Natural killer cell (primary cell): ENCODE measurements at regions not wholly inside any gene's neighbourhood (a gene's known extent, or its start where the extent isn't known, plus 50 kb on each side); places are given as distances from the start of the nearest gene placed in this dataset.

Experiments used
- ATAC-seq, 3 donors: fragments of 150-1000 bp in 2 of 3; fragments of 200-7000 bp in 1 of 3; cut with Tn5 transposase; 1 replicate in 1 of 3; 2 replicates in 2 of 3; pipeline ENCODE4 v1.10.0; 2021; ENCODE audit warnings: mild to moderate bottlenecking in 2 of 3, moderate library complexity in 2 of 3
- DNase-seq, 2 donors: peaks; one replicate each; pipeline versions ENCODE4 v3.0.0 to v3.0.0-alpha.2; 2013 to 2021; ENCODE audit warnings: mixed read lengths in 1 of 2
- H3K27ac ChIP-seq: one replicate; pipeline ENCODE4 v1.5.1; 2013; ENCODE audit warnings: mild to moderate bottlenecking, low read length
- H3K27me3 ChIP-seq: one replicate; pipeline ENCODE4 v1.6.1; 2013; ENCODE audit warnings: low read length; ENCODE audit not compliant: control insufficient read depth, insufficient read depth
- H3K36me3 ChIP-seq: one replicate; pipeline ENCODE4 v1.6.1; 2013; ENCODE audit warnings: low read length; ENCODE audit not compliant: control insufficient read depth, insufficient read depth
- H3K4me1 ChIP-seq: one replicate; pipeline ENCODE4 v1.6.1; 2013; ENCODE audit warnings: low read length; ENCODE audit not compliant: control insufficient read depth, insufficient read depth
- H3K4me3 ChIP-seq: one replicate; pipeline ENCODE4 v1.5.1; 2013; ENCODE audit warnings: low read length
- H3K9me3 ChIP-seq: one replicate; pipeline ENCODE4 v1.6.1; 2013; ENCODE audit warnings: low read length; ENCODE audit not compliant: control insufficient read depth, insufficient read depth
- H3K27ac Mint-ChIP-seq, 2 donors: one replicate each; pipeline ENCODE4 v1.8.0; 2022; ENCODE audit warnings: mild to moderate bottlenecking in 2 of 2, mixed read lengths in 2 of 2, moderate library complexity in 1 of 2
- H3K27me3 Mint-ChIP-seq, 2 donors: one replicate each; pipeline ENCODE4 v1.8.0; 2022; ENCODE audit warnings: low read depth in 2 of 2, mixed read lengths in 2 of 2
- H3K36me3 Mint-ChIP-seq: one replicate; pipeline ENCODE4 v1.8.0; 2022; ENCODE audit warnings: mixed read lengths
- H3K4me1 Mint-ChIP-seq, 2 donors: one replicate each; pipeline ENCODE4 v1.8.0; 2022; ENCODE audit warnings: mixed read lengths in 2 of 2
- H3K4me3 Mint-ChIP-seq: one replicate; pipeline ENCODE4 v1.8.0; 2022; ENCODE audit warnings: mild to moderate bottlenecking, moderate library complexity, mixed read lengths
- H3K9me3 Mint-ChIP-seq, 2 donors: one replicate each; pipeline ENCODE4 v1.8.0; 2022; ENCODE audit warnings: mixed read lengths in 2 of 2
- WGBS: methylation state at CpG from one replicate; pipeline ENCODE4 v1.1.7; 2013; ENCODE audit warnings: missing lambda C conversion rate; ENCODE audit not compliant: insufficient coverage; 5-methylcytosine and 5-hydroxymethylcytosine counted together
- intact Hi-C: fragments of 100-400 bp; cut with micrococcal nuclease; formaldehyde crosslinking; loops from one replicate; pipeline ENCODE4 v1.14.2; 2022
- TF ChIP-seq, protein P1 (sequence below): fragments of 200-600 bp; IDR thresholded peaks from one replicate; pipeline ENCODE4 v1.8.0; 2022; ENCODE audit warnings: antibody characterized with exemption

DNA sequence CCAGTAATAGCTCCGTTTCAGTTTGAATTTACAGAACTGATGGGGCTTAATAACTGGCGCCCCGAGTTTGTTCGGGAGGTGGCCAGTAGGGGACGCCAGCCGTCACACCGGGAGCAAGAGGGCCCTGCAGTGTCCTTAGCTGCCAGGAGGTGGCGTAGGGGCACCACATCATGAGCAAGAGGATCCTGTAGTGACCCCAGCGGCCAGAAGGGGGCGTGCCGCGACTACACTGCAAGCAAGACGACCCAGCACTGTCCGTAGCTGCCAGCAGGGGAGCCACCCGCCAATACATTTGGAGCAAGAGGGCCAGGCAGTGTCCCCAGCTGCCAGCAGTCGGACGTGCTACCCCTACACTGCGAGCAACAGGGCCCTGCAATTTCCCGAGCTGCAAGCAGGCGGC lies 663.7 kb upstream of the B3GAT1 start:
- no peak overlapping the region for H3K27ac Mint-ChIP-seq
- DNase-seq, result peak; percentile 64 to 67
- TF ChIP-seq, protein P1, sequence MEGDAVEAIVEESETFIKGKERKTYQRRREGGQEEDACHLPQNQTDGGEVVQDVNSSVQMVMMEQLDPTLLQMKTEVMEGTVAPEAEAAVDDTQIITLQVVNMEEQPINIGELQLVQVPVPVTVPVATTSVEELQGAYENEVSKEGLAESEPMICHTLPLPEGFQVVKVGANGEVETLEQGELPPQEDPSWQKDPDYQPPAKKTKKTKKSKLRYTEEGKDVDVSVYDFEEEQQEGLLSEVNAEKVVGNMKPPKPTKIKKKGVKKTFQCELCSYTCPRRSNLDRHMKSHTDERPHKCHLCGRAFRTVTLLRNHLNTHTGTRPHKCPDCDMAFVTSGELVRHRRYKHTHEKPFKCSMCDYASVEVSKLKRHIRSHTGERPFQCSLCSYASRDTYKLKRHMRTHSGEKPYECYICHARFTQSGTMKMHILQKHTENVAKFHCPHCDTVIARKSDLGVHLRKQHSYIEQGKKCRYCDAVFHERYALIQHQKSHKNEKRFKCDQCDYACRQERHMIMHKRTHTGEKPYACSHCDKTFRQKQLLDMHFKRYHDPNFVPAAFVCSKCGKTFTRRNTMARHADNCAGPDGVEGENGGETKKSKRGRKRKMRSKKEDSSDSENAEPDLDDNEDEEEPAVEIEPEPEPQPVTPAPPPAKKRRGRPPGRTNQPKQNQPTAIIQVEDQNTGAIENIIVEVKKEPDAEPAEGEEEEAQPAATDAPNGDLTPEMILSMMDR, result peak; percentile 58

DNA sequence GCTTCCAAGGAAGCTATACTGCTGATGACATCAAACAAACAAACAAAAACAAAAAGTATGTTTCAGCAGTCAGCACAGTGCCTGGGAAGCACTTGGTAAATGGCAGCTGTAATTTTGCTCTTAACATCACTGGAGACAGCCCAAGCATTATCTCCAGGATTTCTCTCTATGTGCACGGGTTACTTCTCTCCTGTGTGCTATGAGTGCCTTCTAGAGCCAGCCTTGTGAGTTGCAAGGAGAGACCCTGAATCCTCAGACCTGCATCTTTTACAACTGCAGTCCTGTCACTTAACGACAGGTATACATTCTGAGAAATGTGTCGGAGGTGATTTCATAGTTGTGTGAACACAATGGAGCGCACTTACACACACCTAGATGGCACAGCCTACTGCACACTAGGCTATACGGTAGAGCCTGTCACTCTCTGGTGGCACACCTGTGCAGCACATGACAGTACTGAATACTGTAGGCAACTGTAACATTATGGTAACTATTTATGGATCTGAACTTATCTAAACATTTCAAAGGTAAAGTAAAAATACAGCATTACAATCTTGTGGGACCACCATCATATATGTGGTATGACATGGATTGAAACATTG lies 662.5 kb upstream of the B3GAT1 start:
- H3K27me3 Mint-ChIP-seq, result peaks cover 0 to 25% of the 10 kb centered on the region in 2 donors
- TF ChIP-seq, protein P1, result no peak

More for the DNA sequence above, 663.7 kb upstream of the B3GAT1 start:
- Mint-ChIP-seq H3K4me1 (no peaks in the 10 kb centered on the region), H3K27me3 (peaks cover 0 to 16% of the 10 kb centered on the region in 2 donors), H3K9me3 (no peaks in the 10 kb centered on the region), H3K36me3 (no peaks in the 10 kb centered on the region), H3K4me3 (no peak overlapping the region)
- Histone ChIP-seq H3K9me3 (no peaks in the 10 kb centered on the region), H3K4me3 (no peak overlapping the region), H3K27me3 (no peaks in the 10 kb centered on the region), H3K27ac (no peak overlapping the region), H3K4me1 (no peaks in the 10 kb centered on the region), H3K36me3 (no peaks in the 10 kb centered on the region)
- peak; percentile 79 to 96 (median 84) for ATAC-seq
- intact Hi-C loops, result no loop called here
- WGBS, result 66% methylated on average over 20 of the region's 20 CpGs

DNA sequence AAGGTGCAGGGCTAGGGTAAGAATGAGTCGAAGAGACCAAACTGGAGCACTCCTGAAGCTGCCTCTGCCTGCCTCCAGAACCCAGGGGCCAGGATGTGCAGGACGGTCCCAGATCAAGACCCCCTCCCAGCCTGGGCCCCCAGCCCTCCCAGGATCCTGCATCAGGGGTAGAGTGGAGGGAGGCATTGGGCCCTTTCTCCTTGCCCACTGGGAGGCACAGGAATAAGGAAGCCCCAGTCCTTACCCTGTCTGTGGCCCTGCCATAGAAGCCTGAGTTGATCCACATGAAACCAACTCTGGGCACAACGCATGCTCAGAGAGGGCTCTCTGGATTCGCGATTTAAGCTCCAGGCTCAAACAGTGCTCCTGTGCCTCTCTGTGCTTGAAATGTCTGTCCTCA lies 661.8 kb upstream of the B3GAT1 start:
- Histone ChIP-seq H3K27me3 (no peaks in the 10 kb centered on the region), H3K4me3 (no peak overlapping the region), H3K4me1 (no peaks in the 10 kb centered on the region), H3K9me3 (no peaks in the 10 kb centered on the region), H3K36me3 (no peaks in the 10 kb centered on the region), H3K27ac (no peak overlapping the region)
- intact Hi-C loops, result no loop called here
- TF ChIP-seq, protein P1, result no peak
- Mint-ChIP-seq H3K9me3 (no peaks in the 10 kb centered on the region), H3K4me1 (no peaks in the 10 kb centered on the region), H3K27me3 (peaks cover 0 to 25% of the 10 kb centered on the region in 2 donors), H3K4me3 (no peak overlapping the region), H3K27ac (no peak overlapping the region), H3K36me3 (no peaks in the 10 kb centered on the region)
- 91% methylated on average over 5 of the region's 5 CpGs for WGBS
- ATAC-seq (no peak), DNase-seq (no peak)

More for the DNA sequence above, 662.5 kb upstream of the B3GAT1 start:
- no peaks in the 10 kb centered on the region for H3K9me3 Mint-ChIP-seq
- Histone ChIP-seq H3K36me3 (no peaks in the 10 kb centered on the region), H3K9me3 (no peaks in the 10 kb centered on the region), H3K4me3 (no peak overlapping the region), H3K4me1 (no peaks in the 10 kb centered on the region), H3K27me3 (no peaks in the 10 kb centered on the region), H3K27ac (no peak overlapping the region)
- no peak overlapping the region for H3K27ac Mint-ChIP-seq
- no peaks in the 10 kb centered on the region for H3K36me3 Mint-ChIP-seq
- no peaks in the 10 kb centered on the region for H3K4me1 Mint-ChIP-seq
- WGBS, result 82% methylated on average over 4 of the region's 5 CpGs
- intact Hi-C loops, result no loop called here
- no peak for DNase-seq
- no peak overlapping the region for H3K4me3 Mint-ChIP-seq
- ATAC-seq, result no peak

DNA sequence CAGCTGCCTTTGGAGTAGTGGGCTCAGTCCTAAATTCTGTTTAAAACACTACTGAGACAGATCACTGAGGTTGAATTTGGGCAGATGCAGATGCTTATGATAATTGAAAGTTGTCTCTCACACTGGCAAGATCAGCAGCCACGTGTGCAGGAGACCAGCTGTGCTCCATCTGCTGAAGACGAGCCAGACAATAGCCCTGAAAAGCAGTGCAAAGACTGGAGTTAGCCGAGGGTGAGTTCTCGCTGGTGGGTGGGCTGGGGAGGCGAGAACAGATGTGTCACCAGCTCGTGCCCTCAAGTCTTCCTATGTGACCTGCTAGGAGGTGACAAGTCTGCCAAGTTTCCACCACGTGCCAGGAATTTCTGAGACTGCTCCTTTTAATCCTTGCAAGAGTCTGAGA lies 661.3 kb upstream of the B3GAT1 start:
- no peak overlapping the region for H3K4me3 ChIP-seq
- no peaks in the 10 kb centered on the region for H3K36me3 ChIP-seq
- Mint-ChIP-seq H3K4me3 (no peak overlapping the region), H3K4me1 (no peaks in the 10 kb centered on the region), H3K36me3 (no peaks in the 10 kb centered on the region), H3K9me3 (no peaks in the 10 kb centered on the region), H3K27me3 (peaks cover 0 to 25% of the 10 kb centered on the region in 2 donors), H3K27ac (no peak overlapping the region)
- H3K27ac ChIP-seq, result no peak overlapping the region
- intact Hi-C loops, result no loop called here
- 69% methylated on average over 7 of the region's 7 CpGs for WGBS
- no peaks in the 10 kb centered on the region for H3K4me1 ChIP-seq
- H3K9me3 ChIP-seq, result no peaks in the 10 kb centered on the region
- no peak for ATAC-seq
- TF ChIP-seq, protein P1, result no peak
- no peaks in the 10 kb centered on the region for H3K27me3 ChIP-seq
- DNase-seq, result no peak
